Tibial nerve (tissue), 4 donors: ENCODE measurements at regions not wholly inside any gene's neighbourhood (a gene's known extent, or its start where the extent isn't known, plus 50 kb on each side); places are given as distances from the start of the nearest gene placed in this dataset.
"Not testable (repeated sequence)": the region's sequence is repeated elsewhere in the genome, so short reads cannot be mapped to it uniquely, and the experiment has no call there.

Source experiments
- DNase-seq, 2 donors: peaks; one replicate each; pipeline ENCODE4 v3.0.0-alpha.2; 2019; ENCODE audit warnings: low spot score in 2 of 2
- H3K27ac ChIP-seq, 4 donors: fragments of 200-600 bp; sonication (generic) in 3 of 4; one replicate each; pipeline ENCODE4 v1.5.1; 2017 to 2019; ENCODE audit warnings: mild to moderate bottlenecking in 1 of 4
- H3K27me3 ChIP-seq, 2 donors: fragments of 200-600 bp; sonication (generic) in 1 of 2; one replicate each; pipeline versions ENCODE4 v1.5.1 to v1.6.0; 2017 to 2019
- H3K36me3 ChIP-seq, 3 donors: fragments of 200-600 bp; sonication (generic); one replicate each; pipeline ENCODE4 v1.5.1; 2018 to 2019
- H3K4me1 ChIP-seq, 4 donors: fragments of 200-600 bp; sonication (generic) in 3 of 4; one replicate each; pipeline ENCODE4 v1.5.1; 2017 to 2019
- H3K4me3 ChIP-seq, 4 donors: fragments of 200-600 bp; sonication (generic) in 3 of 4; one replicate each; pipeline ENCODE4 v1.5.1; 2017 to 2019; ENCODE audit warnings: mild to moderate bottlenecking in 1 of 4, moderate library complexity in 1 of 4
- H3K9me3 ChIP-seq, 4 donors: fragments of 200-600 bp; sonication (generic) in 3 of 4; one replicate each; pipeline ENCODE4 v1.5.1; 2017 to 2019
- EP300 ChIP-seq, 2 donors: sonication (generic); formaldehyde crosslinking; IDR thresholded peaks; one replicate each; pipeline ENCODE4 v1.6.1; 2017; ENCODE audit warnings: antibody characterized with exemption in 2 of 2, mild to moderate bottlenecking in 1 of 2
- POLR2A ChIP-seq, 2 donors: fragments of 450-650 bp; IDR thresholded peaks; one replicate each; pipeline ENCODE4 v1.6.1; 2017; ENCODE audit warnings: antibody characterized with exemption in 2 of 2, mild to moderate bottlenecking in 2 of 2, moderate library complexity in 2 of 2
- WGBS, 2 donors: methylation state at CpG; one replicate each; pipeline ENCODE4 v1.1.5; 2018; 5-methylcytosine and 5-hydroxymethylcytosine counted together
- TF ChIP-seq, protein P1 (sequence below), 5 experiments: fragments of 200-600 bp in 3 of 5; fragments of 450-650 bp in 2 of 5; sonication (generic) in 3 of 5; IDR thresholded peaks; one replicate each; pipeline ENCODE4 v1.5.1; 2016 to 2019; ENCODE audit warnings: antibody characterized with exemption in 5 of 5, mild to moderate bottlenecking in 3 of 5, moderate library complexity in 2 of 5

DNA sequence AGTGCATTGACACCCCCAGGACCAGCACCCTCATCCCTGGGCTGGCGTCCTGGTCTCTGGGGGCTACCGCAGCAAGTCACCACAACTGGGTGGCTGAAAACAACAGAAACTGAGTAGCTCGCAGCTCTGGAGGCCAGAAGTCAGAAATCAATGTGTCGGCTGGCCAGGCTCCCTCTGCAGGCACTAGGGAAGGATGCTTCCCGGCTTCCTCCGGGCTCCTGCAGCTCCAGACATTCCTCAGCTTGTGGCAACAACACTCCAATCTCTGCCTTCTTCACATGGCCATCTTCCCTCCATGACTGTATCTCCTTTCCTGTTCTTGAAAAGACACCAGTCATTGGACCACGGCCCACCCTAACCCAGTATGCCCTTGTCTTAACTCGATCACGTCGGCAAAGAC is 224.2 kb downstream of the NPHP4 start:
- Histone ChIP-seq H3K27ac (no peak overlapping the region), H3K4me3 (no peak overlapping the region), H3K4me1 (peaks cover 0 to 31% (median 0%) of the 10 kb centered on the region in 4 donors), H3K27me3 (peaks cover 0 to 23% of the 10 kb centered on the region in 2 donors), H3K9me3 (peaks cover 0 to 12% (median 0%) of the 10 kb centered on the region in 4 donors), H3K36me3 (no peaks in the 10 kb centered on the region)
- WGBS, 2 donors = 62 to 67% methylated on average over 10 of the region's 10 CpGs
- TF ChIP-seq EP300 (IDR thresholded peaks at IDR 0.05) (no peak), POLR2A (IDR thresholded peaks at IDR 0.05) (no peak)
- TF ChIP-seq, protein P1, sequence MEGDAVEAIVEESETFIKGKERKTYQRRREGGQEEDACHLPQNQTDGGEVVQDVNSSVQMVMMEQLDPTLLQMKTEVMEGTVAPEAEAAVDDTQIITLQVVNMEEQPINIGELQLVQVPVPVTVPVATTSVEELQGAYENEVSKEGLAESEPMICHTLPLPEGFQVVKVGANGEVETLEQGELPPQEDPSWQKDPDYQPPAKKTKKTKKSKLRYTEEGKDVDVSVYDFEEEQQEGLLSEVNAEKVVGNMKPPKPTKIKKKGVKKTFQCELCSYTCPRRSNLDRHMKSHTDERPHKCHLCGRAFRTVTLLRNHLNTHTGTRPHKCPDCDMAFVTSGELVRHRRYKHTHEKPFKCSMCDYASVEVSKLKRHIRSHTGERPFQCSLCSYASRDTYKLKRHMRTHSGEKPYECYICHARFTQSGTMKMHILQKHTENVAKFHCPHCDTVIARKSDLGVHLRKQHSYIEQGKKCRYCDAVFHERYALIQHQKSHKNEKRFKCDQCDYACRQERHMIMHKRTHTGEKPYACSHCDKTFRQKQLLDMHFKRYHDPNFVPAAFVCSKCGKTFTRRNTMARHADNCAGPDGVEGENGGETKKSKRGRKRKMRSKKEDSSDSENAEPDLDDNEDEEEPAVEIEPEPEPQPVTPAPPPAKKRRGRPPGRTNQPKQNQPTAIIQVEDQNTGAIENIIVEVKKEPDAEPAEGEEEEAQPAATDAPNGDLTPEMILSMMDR (IDR thresholded peaks at IDR 0.05) = no peak
- DNase-seq = no peak

DNA sequence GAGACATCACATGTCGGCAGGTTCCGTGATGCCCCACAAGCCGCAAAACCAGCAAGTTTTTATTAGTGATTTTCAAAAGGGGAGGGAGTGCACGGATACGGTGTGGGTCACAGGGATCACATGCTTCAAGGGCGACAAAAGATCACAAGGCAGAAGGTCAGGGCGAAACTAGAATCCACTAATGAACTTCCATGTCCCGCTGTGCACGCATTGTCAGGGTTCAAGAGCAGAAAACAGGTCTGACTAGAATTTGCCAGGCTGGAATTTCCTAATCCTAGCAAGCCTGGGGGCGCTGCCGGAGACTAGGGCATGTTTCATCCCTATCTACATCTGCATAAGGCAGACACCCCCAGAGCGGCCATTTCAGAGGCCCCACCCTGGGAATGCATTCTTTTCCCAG is 225.2 kb downstream of the NPHP4 start:
- not testable (repeated sequence) for H3K27ac ChIP-seq, H3K36me3 ChIP-seq, DNase-seq, H3K4me3 ChIP-seq
- Histone ChIP-seq H3K9me3 (peaks cover 0 to 19% (median 0%) of the 10 kb centered on the region in 4 donors), H3K4me1 (peaks cover 0 to 31% (median 0%) of the 10 kb centered on the region in 4 donors), H3K27me3 (peaks cover 0 to 23% of the 10 kb centered on the region in 2 donors)
- 43 to 46% methylated on average over 12 of the region's 12 CpGs for WGBS, 2 donors

DNA sequence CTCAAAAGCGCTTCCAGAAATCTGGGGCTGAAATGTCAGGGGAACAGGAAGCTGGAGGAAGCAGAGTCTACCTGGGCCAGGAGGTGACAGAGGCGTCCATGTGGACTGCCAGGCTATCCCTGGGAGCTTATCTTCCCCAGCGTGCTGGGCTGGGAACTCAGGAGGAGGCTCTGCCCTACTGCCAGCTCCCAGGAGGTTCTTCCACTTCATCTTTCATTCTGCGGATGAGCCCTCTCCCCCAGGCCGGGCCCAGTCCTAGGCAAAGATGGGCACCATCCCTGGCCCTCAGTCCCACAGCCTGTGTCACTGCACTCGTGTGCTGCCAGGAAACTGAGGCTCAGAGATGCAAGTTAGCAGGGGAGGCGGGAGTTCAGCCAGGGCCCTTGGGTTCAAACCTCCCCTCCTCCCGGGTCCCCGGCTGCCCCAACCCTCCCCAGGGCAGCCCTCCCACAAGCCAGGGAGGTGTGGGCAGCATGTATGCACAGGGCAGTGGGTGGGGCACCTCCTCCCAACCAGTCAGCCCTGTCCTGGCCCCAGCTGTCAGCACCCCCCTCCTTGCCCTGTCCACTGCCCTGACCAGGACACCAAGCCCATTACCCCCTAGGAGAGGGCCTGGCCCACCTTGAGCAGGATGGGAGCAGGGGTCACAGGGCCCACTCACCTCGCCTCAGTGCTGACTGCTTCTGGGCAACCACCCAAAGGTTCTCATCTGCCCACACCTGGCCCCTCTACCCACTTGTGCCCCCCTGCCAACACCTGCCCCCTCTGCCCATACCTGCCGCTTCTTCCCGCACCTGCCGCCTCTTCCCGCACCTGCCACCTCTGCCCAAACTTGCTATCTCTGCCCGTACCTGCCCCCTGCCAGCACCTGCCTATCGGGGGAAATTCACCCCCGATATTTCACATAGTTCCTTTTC is 226.0 kb downstream of the NPHP4 start:
- Histone ChIP-seq H3K27me3 (peaks cover 0 to 23% of the 10 kb centered on the region in 2 donors), H3K36me3 (no peaks in the 10 kb centered on the region), H3K9me3 (peaks cover 0 to 19% (median 0%) of the 10 kb centered on the region in 4 donors), H3K4me3 (no peak overlapping the region), H3K4me1 (peaks cover 0 to 27% (median 0%) of the 10 kb centered on the region in 4 donors), H3K27ac (no peak overlapping the region)
- TF ChIP-seq, protein P1 (IDR thresholded peaks at IDR 0.05) = no peak
- no peak for TF ChIP-seq EP300 (IDR thresholded peaks at IDR 0.05)
- TF ChIP-seq POLR2A (IDR thresholded peaks at IDR 0.05) = no peak
- no peak for DNase-seq
- WGBS, 2 donors = 77 to 80% methylated on average over 16 to 17 of the region's 17 CpGs

DNA sequence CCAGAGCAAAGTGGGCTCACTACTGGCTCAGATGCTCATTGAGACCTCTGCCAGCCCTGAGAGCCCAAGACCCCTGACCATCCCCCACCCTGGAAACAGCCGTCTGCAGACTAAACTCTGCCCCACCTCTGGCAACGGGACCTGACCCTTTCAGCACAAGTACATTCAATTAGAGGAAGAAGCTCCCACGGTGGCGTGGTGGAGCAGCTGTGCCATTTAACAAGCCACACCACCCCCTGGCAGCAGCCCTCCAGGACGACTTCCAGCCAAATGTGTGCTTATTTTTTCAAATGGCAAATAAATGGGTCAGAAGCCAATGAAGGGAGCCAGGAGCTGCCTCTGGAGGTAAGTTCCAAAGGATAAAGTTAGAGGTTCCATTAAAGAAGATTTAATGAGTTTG is 226.7 kb downstream of the NPHP4 start:
- Histone ChIP-seq H3K4me1 (peaks cover 0 to 20% (median 0%) of the 10 kb centered on the region in 4 donors), H3K36me3 (no peaks in the 10 kb centered on the region), H3K9me3 (peaks cover 0 to 22% (median 0%) of the 10 kb centered on the region in 4 donors), H3K4me3 (no peak overlapping the region), H3K27me3 (peaks cover 0 to 23% of the 10 kb centered on the region in 2 donors), H3K27ac (no peak overlapping the region)
- no peak for DNase-seq
- 26 to 30% methylated on average over 5 of the region's 5 CpGs for WGBS, 2 donors
- no peak for TF ChIP-seq EP300 (IDR thresholded peaks at IDR 0.05)
- TF ChIP-seq POLR2A (IDR thresholded peaks at IDR 0.05) = no peak
- TF ChIP-seq, protein P1 (IDR thresholded peaks at IDR 0.05) = no peak

DNA sequence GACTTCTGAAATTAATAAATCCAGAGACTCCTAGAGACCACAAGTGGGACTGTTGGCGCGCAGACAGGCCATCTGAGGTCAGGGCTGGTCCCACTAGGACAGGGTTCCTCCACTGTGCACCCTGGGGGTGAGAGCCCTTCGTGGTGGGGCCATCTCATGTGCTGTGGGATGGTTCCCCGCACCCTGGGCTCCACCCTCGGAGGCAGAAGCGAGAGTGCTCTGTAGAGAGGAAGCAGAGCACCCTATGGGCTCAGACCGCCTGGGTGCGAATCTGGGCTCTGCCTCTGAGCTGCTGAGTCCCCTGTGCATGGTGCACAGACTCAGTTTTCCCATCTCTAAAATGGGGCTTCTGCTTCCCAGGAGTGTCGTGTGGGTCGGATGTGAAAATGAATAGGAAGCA is 227.3 kb downstream of the NPHP4 start:
- no peaks in the 10 kb centered on the region for H3K36me3 ChIP-seq
- no peak for DNase-seq
- 76 to 77% methylated on average over 7 to 8 of the region's 10 CpGs for WGBS, 2 donors
- no peak overlapping the region for H3K4me3 ChIP-seq
- no peak overlapping the region for H3K27ac ChIP-seq
- TF ChIP-seq POLR2A (IDR thresholded peaks at IDR 0.05) (no peak), EP300 (IDR thresholded peaks at IDR 0.05) (no peak)
- TF ChIP-seq, protein P1 (IDR thresholded peaks at IDR 0.05) = no peak
- peaks cover 0 to 23% of the 10 kb centered on the region in 2 donors for H3K27me3 ChIP-seq
- H3K9me3 ChIP-seq = peaks cover 0 to 27% (median 0%) of the 10 kb centered on the region in 4 donors
- peaks cover 0 to 17% (median 0%) of the 10 kb centered on the region in 4 donors for H3K4me1 ChIP-seq
